GM12878 (cell line): ENCODE measurements at regions not wholly inside any gene's neighbourhood (a gene's known extent, or its start where the extent isn't known, plus 50 kb on each side); places are given as distances from the start of the nearest gene placed in this dataset.

Experiments
- ATF2 ChIP-seq: IDR thresholded peaks from 2 replicates; pipeline ENCODE4 v1.6.1; 2012; ENCODE audit warnings: low read length, inconsistent platforms
- BCLAF1 ChIP-seq: fragments of 450-650 bp; IDR thresholded peaks from 2 replicates; pipeline ENCODE4 v1.6.1; 2017; ENCODE audit warnings: antibody characterized with exemption, mild to moderate bottlenecking, moderate library complexity
- CTCF ChIP-seq, 3 experiments: IDR thresholded peaks in 2 of 3; conservative IDR thresholded peaks in 1 of 3; 2 replicates each; pipeline ENCODE4 v1.5.1; 2011; ENCODE audit warnings: low read depth in 3 of 3, low read length in 3 of 3, mild to moderate bottlenecking in 3 of 3, control low read depth in 2 of 3, moderate library complexity in 2 of 3, inconsistent platforms in 1 of 3, mixed read lengths in 1 of 3; ENCODE audit not compliant: control insufficient read depth in 2 of 3, insufficient read depth in 1 of 3; ENCODE audit errors: extremely low read depth in 1 of 3
- E2F8 ChIP-seq: fragments of 450-650 bp; IDR thresholded peaks from 2 replicates; pipeline ENCODE4 v1.6.1; 2018; ENCODE audit warnings: mild to moderate bottlenecking, low read depth, moderate library complexity; ENCODE audit not compliant: partially characterized antibody
- ESRRA ChIP-seq: IDR thresholded peaks from 2 replicates; pipeline ENCODE4 v1.6.1; 2012; ENCODE audit warnings: mild to moderate bottlenecking, low read length, improper control_type of control experiment
- ETV6 ChIP-seq, 2 experiments: fragments of 450-650 bp in 1 of 2; IDR thresholded peaks in 1 of 2; conservative IDR thresholded peaks in 1 of 2; 2 replicates each; pipeline ENCODE4 v1.6.1; 2014; ENCODE audit warnings: antibody characterized with exemption in 1 of 2, borderline replicate concordance in 1 of 2, low read depth in 1 of 2, mild to moderate bottlenecking in 1 of 2, moderate library complexity in 1 of 2
- GABPA ChIP-seq: IDR thresholded peaks from 2 replicates; pipeline ENCODE4 v1.6.1; 2014; ENCODE audit warnings: antibody characterized with exemption, low read depth, mild to moderate bottlenecking, inconsistent platforms
- MYC ChIP-seq: IDR thresholded peaks from 2 replicates; pipeline ENCODE4 v1.6.1; 2011; ENCODE audit warnings: mild to moderate bottlenecking, low read length, moderate library complexity, inconsistent platforms; ENCODE audit not compliant: insufficient read depth, insufficient replicate concordance, insufficient read length, severe bottlenecking
- NFIC ChIP-seq: IDR thresholded peaks from 2 replicates; pipeline ENCODE4 v1.6.1; 2012; ENCODE audit warnings: low read depth, mild to moderate bottlenecking, inconsistent platforms, low read length, moderate library complexity
- POLR2A ChIP-seq: IDR thresholded peaks from 2 replicates; pipeline ENCODE4 v1.6.1; 2011; ENCODE audit warnings: low read depth, mild to moderate bottlenecking, low read length
- RFX5 ChIP-seq: IDR thresholded peaks from 2 replicates; pipeline ENCODE4 v1.6.1; 2011; ENCODE audit warnings: low read depth, low read length, improper control_type of control experiment
- TAF1 ChIP-seq: IDR thresholded peaks from 2 replicates; pipeline ENCODE4 v1.6.1; 2011; ENCODE audit warnings: mild to moderate bottlenecking, low read depth, low read length, borderline replicate concordance
- USF2 ChIP-seq: IDR thresholded peaks from 2 replicates; pipeline ENCODE4 v1.6.1; 2011; ENCODE audit warnings: low read depth, low read length, improper control_type of control experiment, borderline replicate concordance
- ZNF274 ChIP-seq: IDR thresholded peaks from one replicate; pipeline ENCODE4 v1.8.0; 2011; ENCODE audit not compliant: insufficient read length, insufficient read depth

- TF ChIP-seq MYC (no peak), RFX5 (no peak), CTCF (IDR thresholded peaks at IDR 0.05 in 2 of 3, conservative IDR thresholded peaks at IDR 0.05 in 1 of 3; ENCODE audit: control insufficient read depth in 2 of 3, extremely low read depth in 1 of 3, insufficient read depth in 1 of 3, low read depth in 3 of 3, low read length in 3 of 3) (no peak), ETV6 (conservative IDR thresholded peaks at IDR 0.05 in 1 of 2, IDR thresholded peaks at IDR 0.05 in 1 of 2; ENCODE audit: borderline replicate concordance in 1 of 2, low read depth in 1 of 2) (no peak), POLR2A (no peak), ATF2 (no peak), ZNF274 (no peak), BCLAF1 (no peak), ESRRA (no peak), GABPA (no peak), USF2 (no peak), E2F8 (no peak), NFIC (no peak), TAF1 (no peak)
Observed at GRCh38 chr5:25484391-25484790, 839.6 kb upstream of the CDH10 start.
